ENCODE measurements at regions not wholly inside any gene's neighbourhood (a gene's known extent, or its start where the extent isn't known, plus 50 kb on each side); places are given as distances from the start of the nearest gene placed in this dataset.
A peak's percentile ranks its signal among the peaks of the same experiment; 100 is the strongest.

- ATAC-seq (no peak), DNase-seq (no peak)
- TF ChIP-seq CTCF (IDR thresholded peaks at IDR 0.05) = no peak
- no peak overlapping the region for H3K4me3 ChIP-seq
- H3K36me3 ChIP-seq = no peaks in the 10 kb centered on the region
- no peaks in the 10 kb centered on the region for H3K27me3 ChIP-seq
- no peaks in the 10 kb centered on the region for H3K4me1 ChIP-seq
- intact Hi-C loops (cut with DNase I) = no loop called here
- H3K9me3 ChIP-seq = no peaks in the 10 kb centered on the region
- H3K27ac ChIP-seq = no peak overlapping the region
Measured at GRCh38 chr15:94792196-94792595, 560.8 kb downstream of the MCTP2 start.

- intact Hi-C loops (cut with DNase I) = no loop called here
- no peaks in the 10 kb centered on the region for H3K4me1 ChIP-seq
- no peaks in the 10 kb centered on the region for H3K36me3 ChIP-seq
- no peak for TF ChIP-seq CTCF (IDR thresholded peaks at IDR 0.05)
- peaks cover 3% of the 10 kb centered on the region for H3K9me3 ChIP-seq
- H3K4me3 ChIP-seq = no peak overlapping the region
- no peak for ATAC-seq
- no peaks in the 10 kb centered on the region for H3K27me3 ChIP-seq
- H3K27ac ChIP-seq = no peak overlapping the region
- no peak for DNase-seq
Measured at GRCh38 chr15:94793207-94793606, 561.8 kb downstream of the MCTP2 start.

- Histone ChIP-seq H3K36me3 (no peaks in the 10 kb centered on the region), H3K4me3 (no peak overlapping the region), H3K4me1 (no peaks in the 10 kb centered on the region), H3K27ac (no peak overlapping the region), H3K9me3 (peaks cover 8% of the 10 kb centered on the region), H3K27me3 (no peaks in the 10 kb centered on the region)
- TF ChIP-seq CTCF (IDR thresholded peaks at IDR 0.05) = no peak
- no peak for ATAC-seq
- intact Hi-C loops (cut with DNase I) = no loop called here
- DNase-seq = no peak
Measured at GRCh38 chr15:94793641-94794040, 562.3 kb downstream of the MCTP2 start.

- intact Hi-C loops (cut with DNase I) = no loop called here
- no peak for TF ChIP-seq CTCF (IDR thresholded peaks at IDR 0.05)
- Histone ChIP-seq H3K27me3 (no peaks in the 10 kb centered on the region), H3K4me1 (no peaks in the 10 kb centered on the region), H3K9me3 (no peaks in the 10 kb centered on the region), H3K27ac (no peak overlapping the region), H3K36me3 (no peaks in the 10 kb centered on the region), H3K4me3 (no peak overlapping the region)
- no peak for ATAC-seq
- DNase-seq = no peak
Measured at GRCh38 chr15:94804613-94805012, 573.3 kb downstream of the MCTP2 start.

GRCh38 chr15:94815110-94815731, 583.9 kb downstream of the MCTP2 start:
- Histone ChIP-seq H3K27ac (no peak overlapping the region), H3K36me3 (no peaks in the 10 kb centered on the region), H3K4me1 (no peaks in the 10 kb centered on the region), H3K9me3 (no peaks in the 10 kb centered on the region), H3K27me3 (no peaks in the 10 kb centered on the region), H3K4me3 (no peak overlapping the region)
- ATAC-seq (peak; percentile 43), DNase-seq (no peak)
- TF ChIP-seq CTCF (IDR thresholded peaks at IDR 0.05) = no peak
- intact Hi-C loops (cut with DNase I) = no loop called here

GRCh38 chr15:94815914-94816313, 584.6 kb downstream of the MCTP2 start:
- no peak overlapping the region for H3K27ac ChIP-seq
- intact Hi-C loops (cut with DNase I) = no loop called here
- H3K4me3 ChIP-seq = no peak overlapping the region
- H3K4me1 ChIP-seq = no peaks in the 10 kb centered on the region
- DNase-seq (no peak), ATAC-seq (no peak)
- H3K36me3 ChIP-seq = no peaks in the 10 kb centered on the region
- no peak for TF ChIP-seq CTCF (IDR thresholded peaks at IDR 0.05)
- H3K9me3 ChIP-seq = no peaks in the 10 kb centered on the region
- no peaks in the 10 kb centered on the region for H3K27me3 ChIP-seq
